HG03045 (cell line): ENCODE measurements at regions not wholly inside any gene's neighbourhood (a gene's known extent, or its start where the extent isn't known, plus 50 kb on each side); places are given as distances from the start of the nearest gene placed in this dataset.

ENCODE experiments used
- ATAC-seq: cut with Tn5 transposase; IDR thresholded peaks from one replicate; pipeline ENCODE4 v1.9.1; 2021; ENCODE audit warnings: mild to moderate bottlenecking, moderate library complexity; ENCODE audit not compliant: unreplicated experiment

DNA sequence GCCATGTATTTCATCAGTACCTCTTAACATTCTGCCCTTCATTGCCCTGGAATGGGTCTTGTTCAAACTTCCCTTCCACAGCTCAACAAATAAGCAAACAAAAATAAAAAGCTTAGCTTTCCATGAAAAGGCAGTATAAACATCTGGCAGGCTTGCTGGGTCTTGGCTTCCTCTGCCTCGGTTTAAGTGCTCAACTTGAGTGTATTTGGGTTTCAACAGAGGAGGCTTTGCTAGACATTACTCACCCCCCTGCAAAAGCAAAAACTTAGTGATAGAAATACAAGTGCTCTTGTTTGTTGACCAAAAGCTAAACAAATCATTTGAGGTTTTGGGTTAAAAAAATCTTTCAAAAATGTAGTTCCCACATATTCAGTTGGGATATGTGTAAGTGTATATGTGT is 518.5 kb downstream of the PLPP3 start:
- no peak for ATAC-seq

GRCh38 chr1:56057466-56058405 is 521.6 kb downstream of the PLPP3 start:
- no peak for ATAC-seq

GRCh38 chr1:56056438-56057287 is 522.7 kb downstream of the PLPP3 start:
- no peak for ATAC-seq

- ATAC-seq: no peak
These were observed 524.4 kb downstream of the PLPP3 start for GRCh38 chr1:56054959-56055358.

- no peak for ATAC-seq
These were observed 527.3 kb downstream of the PLPP3 start for GRCh38 chr1:56052041-56052440.

DNA sequence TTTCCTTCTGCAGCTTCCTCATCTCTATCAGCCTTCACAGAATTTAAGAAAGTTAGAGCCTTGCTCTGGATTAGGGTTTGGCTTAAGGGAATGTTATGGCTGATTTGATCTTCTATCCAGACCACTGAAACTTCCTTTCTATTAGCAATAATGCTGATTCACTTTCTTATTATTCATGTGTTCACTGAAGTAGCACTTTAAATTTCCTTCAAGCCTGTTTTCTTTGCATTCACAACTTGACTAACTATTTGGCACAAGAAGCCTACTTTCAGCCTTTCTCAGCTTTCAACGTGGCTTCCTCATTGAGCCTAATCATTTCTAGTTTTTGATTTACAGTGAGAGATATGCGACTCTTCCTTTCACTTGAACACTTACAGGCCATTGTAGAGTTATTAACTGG is 528.5 kb downstream of the PLPP3 start:
- no peak for ATAC-seq

- no peak for ATAC-seq
These were observed 533.9 kb downstream of the PLPP3 start for GRCh38 chr1:56045477-56045876.

DNA sequence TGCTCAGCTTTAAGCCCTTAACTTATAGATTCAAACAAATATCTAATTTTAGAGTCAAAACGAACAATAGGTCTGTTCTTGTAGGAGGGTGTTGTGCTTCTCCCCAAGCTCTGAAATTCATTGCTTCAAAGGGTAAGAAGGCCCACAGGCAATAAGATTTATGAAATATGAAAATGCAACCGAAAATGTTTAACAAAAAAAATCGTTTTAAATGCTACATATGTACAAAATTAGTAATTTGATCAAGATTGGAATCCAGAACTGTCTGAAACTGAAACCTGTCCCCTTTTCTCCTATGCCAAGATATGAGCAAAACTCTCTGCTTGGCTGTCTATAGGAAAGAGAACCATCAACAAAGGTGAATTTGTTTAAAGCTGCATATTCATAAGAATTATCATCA is 534.3 kb downstream of the PLPP3 start:
- no peak for ATAC-seq

GRCh38 chr1:56036479-56036878 is 542.9 kb downstream of the PLPP3 start:
- no peak for ATAC-seq

- no peak for ATAC-seq
These were observed 544.4 kb downstream of the PLPP3 start for GRCh38 chr1:56034847-56035481.

DNA sequence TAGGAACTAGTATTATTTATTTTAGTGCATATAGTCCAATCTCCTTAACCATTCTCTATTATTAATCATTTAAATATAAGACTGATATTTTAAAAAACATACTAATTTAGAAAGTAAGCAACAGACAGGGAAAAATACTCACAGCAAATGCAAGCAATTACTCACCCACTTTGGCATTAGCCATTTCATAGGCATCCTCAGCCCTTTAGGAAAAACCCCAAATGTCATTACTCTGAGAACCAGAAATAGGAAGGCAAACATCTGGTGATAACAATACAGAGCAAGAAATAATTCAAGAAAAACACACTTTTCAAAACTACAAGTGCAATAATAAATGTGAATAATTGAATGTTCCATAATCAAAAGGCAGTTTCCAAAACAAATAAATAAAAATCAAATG is 545.1 kb downstream of the PLPP3 start:
- no peak for ATAC-seq

GRCh38 chr1:56033321-56034037 is 545.9 kb downstream of the PLPP3 start:
- ATAC-seq: no peak

GRCh38 chr1:56032096-56032676 is 547.2 kb downstream of the PLPP3 start:
- no peak for ATAC-seq

DNA sequence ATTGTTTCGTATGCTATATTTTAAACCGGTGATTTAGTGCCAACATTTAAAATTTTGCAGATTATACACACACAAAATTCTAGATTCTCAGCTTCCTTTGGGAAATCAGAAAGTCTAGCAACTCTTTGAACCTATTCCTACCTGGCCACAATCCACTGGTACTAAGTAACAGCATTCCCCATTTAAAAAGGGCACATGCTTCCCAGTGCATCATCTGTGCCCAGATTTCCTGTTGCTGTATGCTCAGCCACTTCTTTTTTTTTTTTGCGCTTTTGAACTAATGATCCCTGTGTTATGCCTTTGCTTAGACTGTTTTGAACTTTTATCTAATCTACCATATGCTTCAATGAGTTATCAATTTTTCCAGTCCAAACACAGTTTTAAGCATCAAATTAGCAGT is 548.4 kb downstream of the PLPP3 start:
- ATAC-seq: no peak

DNA sequence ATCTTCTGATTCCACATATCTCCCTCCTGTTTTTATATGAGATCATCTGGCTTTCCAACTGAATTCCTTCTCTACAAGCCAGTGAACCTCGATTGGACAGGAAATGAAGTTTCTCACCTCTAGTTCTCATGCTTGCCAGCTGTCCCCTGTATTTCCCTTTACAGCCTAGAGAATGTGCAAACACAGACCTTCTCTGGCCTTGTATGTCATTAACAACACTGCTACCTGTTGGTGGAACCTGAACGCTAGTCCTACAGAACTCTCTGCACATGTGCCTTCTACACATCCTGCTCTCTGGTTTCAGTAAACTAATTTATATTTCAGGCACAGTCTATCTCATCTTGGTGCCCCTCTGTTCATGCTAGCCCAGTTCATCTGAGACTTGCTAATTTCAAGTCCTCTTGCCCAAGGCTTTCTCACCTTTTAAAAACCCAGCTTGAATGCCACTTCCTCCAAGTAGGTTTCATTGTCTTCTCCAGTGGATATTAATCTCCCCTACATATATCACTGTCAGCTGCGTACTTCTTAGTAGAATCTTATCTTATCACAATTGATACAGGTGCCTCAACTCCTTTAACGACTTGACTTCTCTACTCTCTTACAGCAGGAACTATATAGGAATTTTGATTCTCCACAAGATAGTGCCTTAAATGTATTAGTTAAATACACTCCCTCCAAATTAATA is 549.9 kb downstream of the PLPP3 start:
- ATAC-seq: no peak

GRCh38 chr1:56028911-56029310 is 550.5 kb downstream of the PLPP3 start:
- no peak for ATAC-seq

DNA sequence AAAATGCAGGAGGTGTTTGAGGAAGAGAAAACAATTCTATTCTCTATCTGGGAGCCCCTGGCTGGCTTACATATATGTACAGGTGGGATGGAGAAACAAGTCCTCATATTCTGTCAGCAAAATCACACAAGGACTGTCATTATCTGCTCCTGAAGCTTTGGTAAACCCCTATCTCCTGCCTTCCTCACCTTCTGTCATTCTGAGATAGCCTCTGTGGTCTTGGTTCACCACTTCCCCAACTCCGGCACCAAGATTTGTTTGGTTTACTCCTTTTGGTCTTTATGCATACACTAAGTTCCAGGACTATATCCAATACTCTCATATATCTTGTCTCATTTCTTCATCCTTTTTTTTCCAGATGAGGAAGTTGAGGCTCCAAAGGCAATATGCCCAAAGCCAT is 551.1 kb downstream of the PLPP3 start:
- ATAC-seq: no peak

DNA sequence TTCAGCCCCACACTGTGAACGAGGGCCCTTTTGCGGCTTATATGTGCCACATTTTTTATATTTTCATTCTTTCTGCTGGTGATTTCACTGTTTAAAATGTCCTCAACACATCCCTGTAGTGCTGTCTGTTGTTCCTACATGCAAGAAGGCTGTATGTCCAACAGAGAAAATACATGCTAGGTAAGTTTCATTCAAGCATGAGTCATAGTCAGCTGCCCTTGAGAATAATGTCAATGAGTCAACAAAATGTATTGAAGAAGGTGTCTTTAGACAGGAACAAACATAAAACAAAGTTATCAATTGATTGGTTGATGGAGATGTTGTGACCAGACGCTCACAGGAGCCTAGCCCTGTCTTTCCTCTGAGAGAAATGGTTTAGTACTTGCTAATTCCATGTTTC is 553.4 kb downstream of the PLPP3 start:
- ATAC-seq: no peak

DNA sequence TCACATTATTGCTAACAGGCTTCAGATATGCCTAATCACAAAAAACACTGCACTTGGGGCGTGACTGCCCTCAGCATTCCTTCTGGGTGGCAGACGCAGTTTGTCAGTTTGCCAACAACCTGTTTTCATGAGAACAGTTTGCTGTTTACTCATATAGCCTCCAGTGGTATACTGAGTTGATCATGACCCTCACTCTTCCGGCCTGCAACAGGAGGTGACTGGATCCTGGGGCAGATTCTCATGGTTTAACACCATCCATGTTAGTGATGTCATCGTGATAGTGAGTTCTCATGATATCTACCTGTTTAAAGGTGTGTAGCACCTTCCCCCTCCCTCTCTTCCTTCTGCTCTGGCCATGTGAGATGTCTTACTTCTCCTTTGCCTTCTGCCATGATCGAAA is 555.2 kb downstream of the PLPP3 start:
- no peak for ATAC-seq

- ATAC-seq: no peak
These were observed 559.4 kb downstream of the PLPP3 start for GRCh38 chr1:56019922-56020321.
